Choroid plexus epithelial cell (primary cell): ENCODE measurements at regions not wholly inside any gene's neighbourhood (a gene's known extent, or its start where the extent isn't known, plus 50 kb on each side); places are given as distances from the start of the nearest gene placed in this dataset.
"Not testable (repeated sequence)": the region's sequence is repeated elsewhere in the genome, so short reads cannot be mapped to it uniquely, and the experiment has no call there.

Experiments used
- DNase-seq: peaks from one replicate; pipeline ENCODE4 v3.0.0-alpha.2; 2010; ENCODE audit warnings: low read depth
- H3K4me3 ChIP-seq: 2 replicates; pipeline ENCODE4 v1.5.1; 2011; ENCODE audit warnings: low read depth, mild to moderate bottlenecking, control low read depth, low read length, moderate library complexity
- CTCF ChIP-seq: conservative IDR thresholded peaks from 2 replicates; pipeline ENCODE4 v1.5.1; 2011; ENCODE audit warnings: low read depth, mild to moderate bottlenecking, control low read depth, inconsistent platforms, low read length, moderate library complexity

DNA sequence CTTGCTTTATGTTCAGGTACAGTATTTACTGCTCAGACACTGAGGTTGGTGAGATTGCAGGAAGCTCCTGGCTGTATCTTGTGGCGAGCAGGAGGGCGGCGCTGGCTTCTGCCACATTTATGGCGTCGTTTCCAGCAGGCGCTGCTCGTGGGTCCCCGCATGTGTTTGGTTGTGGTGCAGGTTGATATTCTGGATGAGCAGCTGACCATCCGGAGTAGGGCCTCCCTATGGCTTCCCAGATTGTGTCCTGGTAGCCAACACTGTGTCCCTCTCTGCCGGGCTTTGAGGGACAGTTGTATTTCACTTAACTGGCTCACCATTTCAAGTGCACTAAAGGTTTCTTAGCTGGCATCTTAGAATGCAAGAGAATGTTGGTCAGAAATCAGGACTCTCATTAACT lies 386.5 kb upstream of the TPM1 start:
- H3K4me3 ChIP-seq: no peak overlapping the region
- TF ChIP-seq CTCF: no peak
- DNase-seq: no peak

DNA sequence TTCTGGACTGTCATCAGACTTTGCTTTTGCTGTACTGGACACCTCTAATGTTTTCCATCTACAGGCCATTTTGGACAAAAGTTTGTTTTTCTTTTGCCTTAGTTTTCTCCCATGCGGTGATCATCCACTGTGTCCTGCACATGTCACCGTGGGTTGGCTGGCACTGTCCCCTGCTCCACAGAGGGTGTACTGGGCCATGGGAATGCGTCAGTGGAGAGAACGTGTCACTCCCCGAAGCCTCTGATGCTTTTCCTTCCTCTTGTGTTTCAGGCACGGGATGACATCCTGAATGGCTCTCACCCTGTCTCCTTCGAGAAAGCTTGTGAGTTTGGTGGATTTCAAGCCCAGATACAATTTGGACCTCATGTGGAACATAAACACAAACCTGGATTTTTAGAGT lies 385.0 kb upstream of the TPM1 start:
- H3K4me3 ChIP-seq: not testable (repeated sequence)

GRCh38 chr15:62658498-62658897 lies 384.0 kb upstream of the TPM1 start:
- DNase-seq: peak; percentile 17

More for the DNA sequence above, 385.0 kb upstream of the TPM1 start:
- DNase-seq: not testable (repeated sequence)

DNA sequence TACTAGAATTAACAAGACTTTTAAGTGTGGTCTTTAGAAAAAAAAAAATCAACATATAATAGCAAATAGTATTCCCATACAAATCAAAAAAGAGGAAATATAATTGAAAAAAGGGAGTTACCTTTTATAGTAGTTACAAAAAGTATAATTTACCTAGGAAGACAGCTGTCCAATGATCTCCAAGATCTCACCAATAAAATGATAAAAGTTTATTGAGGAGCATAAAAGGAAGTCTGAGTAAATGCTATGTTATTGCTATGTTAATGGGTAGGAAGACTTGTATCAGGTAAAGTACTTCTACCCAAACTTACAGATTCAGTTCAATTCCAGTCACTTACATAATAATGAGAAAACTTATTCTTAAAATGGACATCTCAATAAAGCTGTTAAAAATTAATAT lies 379.0 kb upstream of the TPM1 start:
- TF ChIP-seq CTCF: no peak
- no peak for DNase-seq
- no peak overlapping the region for H3K4me3 ChIP-seq

More at GRCh38 chr15:62658498-62658897, 384.0 kb upstream of the TPM1 start:
- H3K4me3 ChIP-seq: no peak overlapping the region
- no peak for TF ChIP-seq CTCF

- peak; percentile 70 for DNase-seq
- no peak overlapping the region for H3K4me3 ChIP-seq
- TF ChIP-seq CTCF: no peak
These were observed 377.1 kb upstream of the TPM1 start for GRCh38 chr15:62665449-62665848.

- DNase-seq: no peak
- H3K4me3 ChIP-seq: no peak overlapping the region
- TF ChIP-seq CTCF: no peak
These were observed 376.5 kb upstream of the TPM1 start for GRCh38 chr15:62666046-62666445.

- DNase-seq: no peak
- TF ChIP-seq CTCF: no peak
- H3K4me3 ChIP-seq: no peak overlapping the region
These were observed 370.3 kb upstream of the TPM1 start for GRCh38 chr15:62672268-62672667.

DNA sequence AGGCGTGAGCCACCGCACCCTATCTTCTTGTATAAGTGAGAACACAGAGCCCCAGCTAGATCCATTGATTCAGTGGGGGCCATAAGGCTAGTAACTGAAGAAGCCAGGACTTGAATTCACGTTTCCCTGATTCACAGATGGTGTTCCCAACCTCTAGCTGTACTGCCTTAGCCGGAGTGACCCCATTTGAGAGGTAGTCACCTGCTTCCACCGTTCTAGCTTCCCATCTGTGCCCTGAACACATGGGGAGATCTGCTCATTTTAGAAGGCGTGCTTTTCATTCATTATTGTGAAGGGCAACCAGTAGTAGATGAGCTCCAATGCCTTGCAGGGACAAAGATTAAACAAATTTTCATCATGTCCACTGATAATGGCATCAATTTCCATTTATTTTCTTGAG lies 365.7 kb upstream of the TPM1 start:
- TF ChIP-seq CTCF: no peak
- DNase-seq: no peak
- H3K4me3 ChIP-seq: no peak overlapping the region
